H1 (cell line): ENCODE measurements at regions not wholly inside any gene's neighbourhood (a gene's known extent, or its start where the extent isn't known, plus 50 kb on each side); places are given as distances from the start of the nearest gene placed in this dataset.

Experiments
- CTCF ChIA-PET: fragments of 300-600 bp; sonication (Branson Sonifier 250); formaldehyde crosslinking; loops from one replicate; lab custom pipeline; 2021; ENCODE audit not compliant: partially characterized antibody; lab: Charles Lee
- POLR2A ChIA-PET: fragments of 300-600 bp; sonication (Branson Sonifier 250); formaldehyde crosslinking; loops from one replicate; lab custom pipeline; 2021; ENCODE audit warnings: inconsistent platforms; ENCODE audit not compliant: partially characterized antibody; lab: Charles Lee
- DNase-seq, 2 experiments: peaks; one replicate each; pipeline versions ENCODE4 v3.0.0 to v3.0.0-alpha.2; 2010 to 2022; ENCODE audit warnings: low spot score in 2 of 2, low read depth in 1 of 2, mixed read lengths in 1 of 2
- FAIRE-seq: peaks from 2 replicates; lab custom pipeline; 2011; peaks lifted over from hg19 to GRCh38; lab: Jason Lieb, UNC
- H2AFZ ChIP-seq: 2 replicates; pipeline ENCODE4 v1.8.1; 2012; ENCODE audit warnings: low read length, inconsistent platforms
- H2AK5ac ChIP-seq: 2 replicates; pipeline ENCODE4 v1.6.1; 2013; ENCODE audit warnings: low read depth, low read length
- H2BK120ac ChIP-seq: replicated peaks from 2 replicates; pipeline ENCODE3; 2013; ENCODE audit warnings: low read depth, low read length, inconsistent platforms
- H2BK12ac ChIP-seq: 2 replicates; pipeline ENCODE4 v1.6.1; 2013; ENCODE audit warnings: low read depth, low read length
- H2BK15ac ChIP-seq: 2 replicates; pipeline ENCODE4 v1.6.1; 2013; ENCODE audit warnings: low read length
- H2BK20ac ChIP-seq: 2 replicates; pipeline ENCODE4 v1.6.1; 2013; ENCODE audit warnings: low read length
- H2BK5ac ChIP-seq: 2 replicates; pipeline ENCODE4 v1.6.1; 2013; ENCODE audit warnings: low read depth, low read length
- H3K14ac ChIP-seq: 2 replicates; pipeline ENCODE4 v1.6.1; 2013; ENCODE audit warnings: inconsistent platforms; ENCODE audit not compliant: insufficient read length
- H3K18ac ChIP-seq: 2 replicates; pipeline ENCODE4 v1.6.1; 2013; ENCODE audit warnings: low read length; ENCODE audit errors: extremely low read depth
- H3K23ac ChIP-seq: 2 replicates; pipeline ENCODE4 v1.6.1; 2013; ENCODE audit warnings: inconsistent platforms; ENCODE audit not compliant: insufficient read length
- H3K23me2 ChIP-seq: 2 replicates; pipeline ENCODE4 v1.6.1; 2013; ENCODE audit warnings: low read depth, low read length
- H3K27ac ChIP-seq: 2 replicates; pipeline ENCODE4 v1.6.1; 2011; ENCODE audit warnings: low read depth, low read length, inconsistent platforms
- H3K27me3 ChIP-seq, 4 experiments: replicated peaks in 1 of 4; 1 replicate in 1 of 4; 2 replicates in 3 of 4; pipeline versions ENCODE4 v1.6.1 to v1.8.1; 2011 to 2013; ENCODE audit warnings: low read length in 3 of 4, mild to moderate bottlenecking in 3 of 4, inconsistent platforms in 2 of 4, mixed read lengths in 2 of 4, moderate library complexity in 1 of 4; ENCODE audit not compliant: control insufficient read depth in 3 of 4, insufficient read depth in 3 of 4; ENCODE audit errors: extremely low read depth in 1 of 4
- H3K36me3 ChIP-seq, 4 experiments: 2 replicates each; pipeline versions ENCODE4 v1.6.1 to v1.8.1; 2011 to 2013; ENCODE audit warnings: mild to moderate bottlenecking in 4 of 4, low read length in 3 of 4, moderate library complexity in 2 of 4, control low read depth in 1 of 4, inconsistent platforms in 1 of 4; ENCODE audit not compliant: insufficient read depth in 4 of 4, control insufficient read depth in 2 of 4
- H3K4ac ChIP-seq: replicated peaks from 2 replicates; pipeline ENCODE3; 2013; ENCODE audit warnings: low read length, low read depth, mixed read lengths, inconsistent platforms; ENCODE audit not compliant: insufficient read length
- H3K4me1 ChIP-seq, 4 experiments: replicated peaks in 1 of 4; 1 replicate in 1 of 4; 2 replicates in 3 of 4; pipeline versions ENCODE4 v1.6.1 to v1.8.1; 2011 to 2013; ENCODE audit warnings: low read length in 3 of 4, inconsistent platforms in 2 of 4, mixed read lengths in 1 of 4; ENCODE audit not compliant: insufficient read depth in 4 of 4, control insufficient read depth in 3 of 4
- H3K4me2 ChIP-seq, 2 experiments: 2 replicates each; pipeline versions ENCODE4 v1.6.1 to v1.8.1; 2011 to 2013; ENCODE audit warnings: low read depth in 2 of 2, low read length in 2 of 2, control low read depth in 1 of 2, inconsistent platforms in 1 of 2, mild to moderate bottlenecking in 1 of 2; ENCODE audit not compliant: insufficient read depth in 1 of 2
- H3K4me3 ChIP-seq, 4 experiments: fragments of 200-600, 300-600 bp in 1 of 4; sonication (generic), shearing (Covaris generic), sonication (Bioruptor Twin) in 1 of 4; 2 replicates each; pipeline versions ENCODE4 v1.5.1 to v1.8.1; 2011 to 2016; ENCODE audit warnings: low read length in 4 of 4, low read depth in 3 of 4, control low read depth in 2 of 4, inconsistent platforms in 2 of 4, mild to moderate bottlenecking in 2 of 4, mixed read lengths in 1 of 4, moderate library complexity in 1 of 4; ENCODE audit not compliant: insufficient read depth in 2 of 4; ENCODE audit errors: extremely low read depth in 1 of 4
- H3K56ac ChIP-seq: replicated peaks from 2 replicates; pipeline ENCODE3; 2013; ENCODE audit warnings: low read depth, mild to moderate bottlenecking, mixed read lengths, low read length, inconsistent platforms; ENCODE audit not compliant: insufficient read length
- H3K79me1 ChIP-seq: 2 replicates; pipeline ENCODE4 v1.6.1; 2013; ENCODE audit warnings: low read depth, low read length, control low read depth
- H3K79me2 ChIP-seq, 2 experiments: 2 replicates each; pipeline versions ENCODE4 v1.6.1 to v1.8.1; 2012 to 2013; ENCODE audit warnings: low read length in 2 of 2, mild to moderate bottlenecking in 2 of 2, inconsistent platforms in 1 of 2; ENCODE audit not compliant: insufficient read depth in 2 of 2, control insufficient read depth in 1 of 2
- H3K9ac ChIP-seq, 4 experiments: replicated peaks in 1 of 4; 1 replicate in 1 of 4; 2 replicates in 3 of 4; pipeline versions ENCODE4 v1.6.1 to v1.8.1; 2011 to 2013; ENCODE audit warnings: low read depth in 3 of 4, low read length in 3 of 4, control low read depth in 2 of 4, mild to moderate bottlenecking in 2 of 4, moderate library complexity in 2 of 4, inconsistent platforms in 1 of 4; ENCODE audit errors: extremely low read depth in 1 of 4
- H3K9me3 ChIP-seq, 2 experiments: 2 replicates each; pipeline versions ENCODE4 v1.6.1 to v1.8.1; 2012 to 2013; ENCODE audit warnings: mild to moderate bottlenecking in 2 of 2, moderate library complexity in 2 of 2, control low read depth in 1 of 2, inconsistent platforms in 1 of 2, low read depth in 1 of 2, low read length in 1 of 2, mixed read lengths in 1 of 2; ENCODE audit not compliant: insufficient read depth in 2 of 2
- H4K20me1 ChIP-seq, 2 experiments: replicated peaks in 1 of 2; 2 replicates each; pipeline versions ENCODE3 to v1.8.1; 2011 to 2013; ENCODE audit warnings: inconsistent platforms in 2 of 2, low read length in 2 of 2, mild to moderate bottlenecking in 1 of 2; ENCODE audit not compliant: insufficient read depth in 2 of 2, control insufficient read depth in 1 of 2
- H4K5ac ChIP-seq: 2 replicates; pipeline ENCODE4 v1.6.1; 2013; ENCODE audit warnings: low read length, low read depth, mixed read lengths, inconsistent platforms; ENCODE audit not compliant: insufficient read length
- H4K8ac ChIP-seq: 2 replicates; pipeline ENCODE4 v1.8.0; 2013; ENCODE audit warnings: mild to moderate bottlenecking, moderate library complexity, low read length, inconsistent platforms; ENCODE audit not compliant: insufficient read depth; ENCODE audit errors: extremely low read depth
- H4K91ac ChIP-seq: replicated peaks from 2 replicates; pipeline ENCODE3; 2013; ENCODE audit warnings: low read length, mixed read lengths, inconsistent platforms; ENCODE audit not compliant: insufficient read length
- ASH2L ChIP-seq: fragments of 200-600, 300-600 bp; sonication (generic); IDR thresholded peaks from one replicate; pipeline ENCODE4 v1.7.1; 2017; ENCODE audit warnings: low read length
- ATF3 ChIP-seq: IDR thresholded peaks from 2 replicates; pipeline ENCODE4 v1.6.1; 2011; ENCODE audit warnings: low read depth, mild to moderate bottlenecking, low read length; ENCODE audit not compliant: insufficient read depth
- BACH1 ChIP-seq: IDR thresholded peaks from 2 replicates; pipeline ENCODE4 v1.6.1; 2012; ENCODE audit warnings: low read length, improper control_type of control experiment
- CBX5 ChIP-seq: fragments of 300-800, 300-1000 bp; sonication (generic); IDR thresholded peaks from 2 replicates; pipeline ENCODE4 v1.7.1; 2016; ENCODE audit warnings: antibody characterized with exemption, low read length, low read depth
- JUN ChIP-seq: IDR thresholded peaks from 2 replicates; pipeline ENCODE4 v1.6.1; 2011; ENCODE audit warnings: low read depth, mild to moderate bottlenecking, improper control_type of control experiment, low read length
- KDM1A ChIP-seq: fragments of 200-600, 300-600 bp; sonication (generic); IDR thresholded peaks from 2 replicates; pipeline ENCODE4 v1.7.1; 2016; ENCODE audit warnings: mild to moderate bottlenecking, low read length, borderline replicate concordance
- POLR2A ChIP-seq, 2 experiments: IDR thresholded peaks; 1 replicate in 1 of 2; 2 replicates in 1 of 2; pipeline ENCODE4 v1.6.1; 2011; ENCODE audit warnings: low read depth in 2 of 2, low read length in 2 of 2, mild to moderate bottlenecking in 2 of 2; ENCODE audit errors: control extremely low read depth in 1 of 2
- POU5F1 ChIP-seq: IDR thresholded peaks from 2 replicates; pipeline ENCODE4 v1.6.1; 2011; ENCODE audit warnings: low read depth, mild to moderate bottlenecking, low read length, moderate library complexity
- RFX5 ChIP-seq: IDR thresholded peaks from 2 replicates; pipeline ENCODE4 v1.6.1; 2011; ENCODE audit warnings: low read depth, low read length, improper control_type of control experiment, borderline replicate concordance
- TAF7 ChIP-seq: optimal IDR thresholded peaks from 2 replicates; pipeline ENCODE3; 2011; ENCODE audit warnings: low read depth, mild to moderate bottlenecking, inconsistent platforms, low read length, moderate library complexity, borderline replicate concordance
- TBP ChIP-seq: IDR thresholded peaks from 2 replicates; pipeline ENCODE4 v1.6.1; 2011; ENCODE audit warnings: low read depth, low read length, improper control_type of control experiment
- YY1 ChIP-seq: IDR thresholded peaks from 2 replicates; pipeline ENCODE4 v1.6.1; 2011; ENCODE audit warnings: low read depth, mild to moderate bottlenecking, low read length
- WGBS, 2 experiments: shearing (Covaris generic) in 1 of 2; methylation state at CpG; one replicate each; pipeline versions ENCODE4 v1.1.6 to v1.1.7; 2013 to 2015; ENCODE audit warnings: low lambda C conversion rate in 2 of 2, mixed read lengths in 2 of 2, inconsistent platforms in 1 of 2, low coverage in 1 of 2, missing lambda C conversion rate in 1 of 2; ENCODE audit not compliant: insufficient replicate concordance in 2 of 2, insufficient coverage in 1 of 2, insufficient read length in 1 of 2; ENCODE audit errors: extremely low coverage in 1 of 2, missing lambda C conversion rate in 1 of 2; 5-methylcytosine and 5-hydroxymethylcytosine counted together

DNA sequence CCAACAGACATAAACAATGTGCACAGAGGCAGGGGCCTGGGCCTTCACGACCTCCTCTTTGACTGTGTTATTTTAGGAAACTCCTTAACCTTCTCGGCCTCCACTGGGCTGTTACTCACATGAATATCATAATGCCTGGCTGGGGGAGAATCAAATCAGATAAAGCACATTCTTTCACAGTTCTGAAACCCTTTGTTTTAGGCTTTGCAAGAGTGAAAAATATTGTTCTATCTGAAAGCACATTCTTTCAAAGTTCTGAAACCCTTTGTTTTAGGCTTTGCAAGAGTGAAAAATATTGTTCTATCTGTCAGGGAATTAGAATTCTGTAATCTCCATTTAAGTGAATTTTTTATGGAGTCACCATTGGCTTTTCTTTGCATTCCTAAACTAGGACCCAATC is 50.7 kb upstream of the SYNDIG1 start:
- ChIA-PET CTCF (no interaction called here), POLR2A (interaction anchor here (0.7 kb wide), 1 partner anchor 8 kb away, joined by 3 read pairs; no protein-coding TSS in a partner anchor)
- Histone ChIP-seq H3K18ac (no peak overlapping the region), H3K79me1 (no peaks in the 10 kb centered on the region), H3K27me3 (no peaks in the 10 kb centered on the region), H3K4ac (no peak overlapping the region), H3K79me2 (no peaks in the 10 kb centered on the region), H3K4me2 (no peak overlapping the region), H2BK120ac (no peak overlapping the region), H4K91ac (no peak overlapping the region), H4K8ac (no peak overlapping the region), H3K4me3 (no peak overlapping the region), H2BK20ac (no peak overlapping the region), H3K23me2 (no peaks in the 10 kb centered on the region), H4K5ac (no peak overlapping the region), H2AK5ac (no peak overlapping the region), H2AFZ (no peak overlapping the region), H3K9me3 (peaks cover 23 to 30% of the 10 kb centered on the region in 2 experiments), H3K36me3 (no peaks in the 10 kb centered on the region), H3K56ac (no peak overlapping the region), H4K20me1 (no peaks in the 10 kb centered on the region), H3K14ac (no peak overlapping the region), H2BK15ac (no peak overlapping the region), H3K23ac (no peak overlapping the region), H3K4me1 (peaks cover 0 to 7% (median 0%) of the 10 kb centered on the region in 4 experiments; a peak in 3 of 7 replicates), H3K9ac (no peak overlapping the region), H2BK12ac (no peak overlapping the region), H2BK5ac (no peak overlapping the region), H3K27ac (no peak overlapping the region)
- TF ChIP-seq RFX5 (no peak), YY1 (no peak), JUN (no peak), TBP (no peak), POLR2A (IDR thresholded peaks at IDR 0.05; ENCODE audit: control extremely low read depth in 1 of 2, low read depth in 2 of 2, low read length in 2 of 2) (no peak), ATF3 (no peak), POU5F1 (no peak), KDM1A (no peak), ASH2L (no peak), BACH1 (no peak), TAF7 (no peak), CBX5 (no peak)
- no peak for FAIRE-seq
- 96% methylated on average over 2 of the region's 2 CpGs; no CpG with 5 or more reads in 1 of the 2 experiments for WGBS, 2 experiments
- no peak for DNase-seq
